GM23248 (cell line): ENCODE measurements at regions not wholly inside any gene's neighbourhood (a gene's known extent, or its start where the extent isn't known, plus 50 kb on each side); places are given as distances from the start of the nearest gene placed in this dataset.
"Not testable (repeated sequence)": the region's sequence is repeated elsewhere in the genome, so short reads cannot be mapped to it uniquely, and the experiment has no call there.

Experiments used
- EZH2 ChIP-seq: fragments of 200-600 bp; sonication (generic); IDR thresholded peaks from 2 replicates; pipeline ENCODE4 v1.6.1; 2018; ENCODE audit warnings: antibody characterized with exemption, mild to moderate bottlenecking; ENCODE audit not compliant: insufficient read depth, poor library complexity, severe bottlenecking
- EZH2phosphoT487 ChIP-seq: fragments of 200-600 bp; sonication (generic); IDR thresholded peaks from 2 replicates; pipeline ENCODE4 v1.6.1; 2018; ENCODE audit warnings: antibody characterized with exemption, moderate library complexity, mild to moderate bottlenecking, low read depth; ENCODE audit not compliant: insufficient read depth

DNA sequence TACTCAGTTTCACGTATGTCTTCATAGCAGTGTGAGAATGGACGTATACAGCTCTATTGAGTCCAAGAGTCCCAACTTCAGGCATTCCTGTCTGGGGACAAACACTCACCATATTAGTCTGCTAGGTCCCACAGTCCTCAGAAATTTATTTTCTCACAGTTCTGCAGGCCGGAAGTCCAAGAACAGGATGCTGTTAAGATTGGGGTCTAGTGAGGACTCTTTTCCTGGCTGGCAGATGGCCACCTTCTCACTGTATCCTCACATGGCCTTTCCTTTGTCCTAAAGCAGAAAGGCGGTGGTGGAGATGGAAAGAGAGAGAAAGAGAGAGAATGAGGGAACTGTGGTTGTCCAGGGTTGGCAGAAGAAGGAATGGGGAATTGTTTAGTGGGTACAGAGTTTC lies 82.0 kb upstream of the PRKX start:
- TF ChIP-seq EZH2, EZH2phosphoT487: not testable (repeated sequence)
